SW480 (cell line): ENCODE measurements at regions not wholly inside any gene's neighbourhood (a gene's known extent, or its start where the extent isn't known, plus 50 kb on each side); places are given as distances from the start of the nearest gene placed in this dataset.

Experiments
- DNase-seq: peaks from one replicate; pipeline ENCODE4 v3.0.0-alpha.2; 2016; ENCODE audit warnings: low spot score

DNA sequence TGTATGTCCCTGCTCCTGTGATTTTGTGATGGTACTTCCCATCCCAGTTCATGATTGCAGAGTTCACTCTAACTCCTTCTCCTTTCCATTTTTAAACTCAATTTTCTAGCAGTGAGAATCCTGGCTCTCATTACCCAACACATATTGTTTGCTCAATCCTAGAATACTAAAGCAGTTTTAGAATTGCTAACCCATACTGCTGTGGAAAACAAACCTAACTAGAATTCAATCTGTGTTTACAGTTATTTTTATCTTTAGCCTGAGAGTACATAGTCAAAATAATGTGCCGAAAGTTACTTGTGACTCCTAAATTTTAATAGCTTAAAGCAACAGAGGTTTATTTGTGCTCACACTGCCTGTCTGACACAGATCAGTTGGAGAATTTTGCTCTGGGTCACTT lies 508.0 kb downstream of the AACS start:
- no peak for DNase-seq

DNA sequence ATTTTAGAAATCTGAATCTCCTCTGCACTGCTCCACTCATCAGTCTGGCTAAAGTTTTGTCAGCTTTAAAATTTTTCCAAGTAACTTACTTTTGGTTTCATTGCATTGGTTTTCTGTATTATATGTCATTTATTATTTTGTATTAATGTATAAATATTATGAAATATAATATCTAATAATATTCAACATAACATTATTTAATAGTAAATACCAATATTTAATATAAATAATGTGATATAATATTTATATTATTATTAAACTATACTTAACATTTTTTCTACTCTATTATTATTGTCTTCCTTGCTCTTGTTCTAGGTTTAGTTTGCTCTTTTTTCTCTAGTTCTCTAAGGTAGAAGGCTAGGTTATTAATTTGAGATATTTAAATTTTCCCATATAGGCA lies 512.1 kb downstream of the AACS start:
- DNase-seq: no peak

DNA sequence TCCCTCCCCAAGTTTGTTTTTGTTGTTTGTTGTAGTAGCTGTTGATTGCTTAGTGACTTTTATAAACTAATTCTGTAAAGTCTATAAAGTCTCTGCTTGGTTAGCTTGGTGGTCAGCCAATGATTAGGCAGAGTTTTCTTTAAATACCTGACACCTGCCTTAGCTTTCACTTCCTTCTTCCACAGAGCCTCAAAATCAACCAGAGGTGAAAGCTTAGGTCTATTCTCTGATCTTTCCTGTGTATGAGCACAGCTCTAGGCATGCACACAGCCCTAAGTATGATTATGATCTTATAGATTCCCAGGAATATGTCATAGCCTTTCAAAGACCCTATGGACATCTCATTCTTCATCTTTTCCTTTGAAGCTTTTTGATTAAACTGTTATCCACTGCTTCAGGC lies 514.7 kb downstream of the AACS start:
- no peak for DNase-seq

DNA sequence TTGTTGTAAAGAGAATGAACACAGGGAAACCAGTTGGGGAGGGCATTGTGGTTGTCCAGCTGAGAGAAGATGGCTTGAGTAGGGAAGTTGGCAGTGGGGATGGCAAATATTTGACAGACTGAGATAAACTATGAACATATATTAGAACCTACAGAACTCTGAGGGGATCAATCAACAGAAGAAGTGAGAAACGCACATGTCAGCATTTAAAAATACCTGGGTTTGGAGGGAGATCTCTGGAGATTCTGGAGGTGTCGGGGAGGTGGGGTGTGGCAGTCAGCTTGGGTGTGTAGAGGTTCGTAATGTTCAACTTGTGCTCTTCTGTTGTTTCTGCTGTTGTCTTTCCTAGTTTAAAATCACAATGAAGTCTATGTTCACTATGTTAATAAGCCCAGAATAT lies 517.8 kb downstream of the AACS start:
- DNase-seq: no peak

DNA sequence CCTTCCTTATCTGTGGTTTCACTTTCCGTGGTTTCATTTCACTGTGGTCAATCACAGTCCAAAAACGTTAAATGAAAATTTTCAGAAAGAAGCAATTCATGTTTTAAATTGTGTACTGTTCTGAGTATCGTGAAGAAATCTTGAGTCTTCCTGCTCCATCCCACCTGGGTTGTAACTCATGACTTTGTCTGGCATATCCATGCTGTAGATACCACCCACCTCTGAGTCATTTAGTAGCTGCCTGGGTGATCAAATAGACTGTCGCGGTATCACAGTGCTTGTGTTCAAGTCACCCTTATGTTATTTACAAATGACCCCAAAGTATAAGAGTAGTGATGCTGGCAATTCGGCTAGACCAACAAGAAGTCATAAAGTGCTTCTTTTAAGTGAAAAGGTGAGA lies 521.2 kb downstream of the AACS start:
- no peak for DNase-seq

DNA sequence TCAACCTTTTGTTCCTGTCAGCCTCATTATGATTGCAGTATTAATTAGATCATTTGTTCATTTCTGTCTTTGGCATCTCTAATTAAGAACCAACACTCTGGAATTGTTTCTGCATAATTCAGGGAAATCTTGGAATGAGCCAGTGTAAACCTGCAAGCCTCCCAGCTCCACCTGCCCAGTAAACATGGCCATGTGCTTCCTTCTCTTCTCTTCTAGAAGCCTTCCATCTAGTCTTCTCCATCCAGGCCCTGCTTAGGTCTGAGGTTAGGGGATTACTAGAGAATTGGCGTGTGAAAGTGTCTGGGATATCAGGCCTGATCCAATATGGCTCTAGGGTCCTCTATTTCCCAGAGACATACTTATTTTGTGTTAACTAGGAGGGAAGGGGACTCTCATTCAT lies 528.0 kb downstream of the AACS start:
- DNase-seq: no peak

DNA sequence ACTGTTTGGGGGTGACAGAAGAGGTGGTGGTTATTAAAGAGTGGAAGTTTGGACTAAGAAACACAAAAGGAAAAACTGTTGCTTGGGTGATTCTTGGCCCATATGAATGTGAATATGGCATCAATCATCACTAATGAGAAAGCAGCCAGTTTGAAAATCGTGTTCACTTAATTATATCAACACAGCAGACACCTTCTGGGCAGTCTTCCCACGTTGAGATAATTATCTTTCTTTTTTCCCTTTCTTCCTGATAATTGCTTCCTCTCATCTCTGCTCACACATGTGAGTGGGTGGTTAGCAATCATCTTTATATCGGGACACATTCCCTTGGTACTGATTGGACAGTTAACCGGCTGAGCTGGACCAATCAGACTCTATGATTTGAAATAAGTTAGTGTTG lies 539.7 kb downstream of the AACS start:
- DNase-seq: no peak

DNA sequence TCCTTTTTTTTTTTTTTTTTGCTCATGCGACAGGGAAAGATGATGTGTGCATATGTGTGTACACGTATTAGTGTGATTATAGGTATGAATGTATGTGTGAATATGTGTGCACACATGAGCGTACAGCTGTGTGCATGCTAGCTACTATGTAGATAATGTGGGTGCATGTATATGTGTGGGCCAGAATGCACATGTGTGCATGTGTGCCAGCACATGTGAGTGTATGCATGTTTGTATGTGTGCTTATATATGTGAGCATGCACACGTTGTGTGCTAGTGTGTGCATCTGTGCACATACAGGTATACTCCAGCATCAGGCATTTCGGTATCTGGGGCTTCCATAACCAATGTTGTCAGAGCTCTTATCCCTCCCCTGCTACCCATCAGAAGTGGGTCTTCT lies 541.1 kb downstream of the AACS start:
- no peak for DNase-seq

DNA sequence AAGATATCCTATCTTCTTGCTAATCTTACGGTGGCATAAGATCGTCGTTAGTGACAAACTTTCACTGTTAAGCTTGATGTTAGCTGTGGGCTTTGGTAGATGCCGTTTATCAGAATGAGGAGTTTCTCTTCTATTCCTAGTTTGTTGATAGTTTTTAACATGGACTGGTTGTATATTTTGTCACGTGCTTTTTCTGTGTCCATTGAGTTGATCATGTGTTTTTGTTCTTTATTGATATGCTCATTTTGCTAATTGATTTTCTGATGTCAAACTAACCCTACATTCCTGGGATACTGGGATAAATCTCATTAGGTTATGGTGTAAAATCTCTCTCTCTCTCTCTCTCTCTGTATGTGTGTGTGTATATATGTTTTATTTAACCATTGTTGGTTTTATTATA lies 545.1 kb downstream of the AACS start:
- DNase-seq: no peak

DNA sequence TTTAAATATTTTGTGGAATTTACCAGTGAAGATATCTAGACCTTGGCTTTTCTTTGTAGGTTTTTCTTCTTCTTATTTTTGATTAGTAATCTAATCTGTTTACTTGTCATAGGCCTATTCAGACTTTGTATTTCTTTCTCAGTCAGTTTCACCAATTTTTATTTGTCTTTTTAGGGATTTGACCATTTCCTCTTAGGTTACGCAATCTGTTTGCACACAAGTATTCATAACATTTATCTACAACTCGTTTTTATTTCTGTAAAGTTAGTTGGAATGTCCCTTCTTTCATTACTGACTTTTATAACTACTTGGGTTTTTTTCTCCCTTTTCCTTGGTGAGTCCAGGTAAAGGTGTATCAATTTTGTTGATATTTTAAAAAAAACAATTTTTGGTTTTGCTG lies 545.7 kb downstream of the AACS start:
- DNase-seq: no peak

DNA sequence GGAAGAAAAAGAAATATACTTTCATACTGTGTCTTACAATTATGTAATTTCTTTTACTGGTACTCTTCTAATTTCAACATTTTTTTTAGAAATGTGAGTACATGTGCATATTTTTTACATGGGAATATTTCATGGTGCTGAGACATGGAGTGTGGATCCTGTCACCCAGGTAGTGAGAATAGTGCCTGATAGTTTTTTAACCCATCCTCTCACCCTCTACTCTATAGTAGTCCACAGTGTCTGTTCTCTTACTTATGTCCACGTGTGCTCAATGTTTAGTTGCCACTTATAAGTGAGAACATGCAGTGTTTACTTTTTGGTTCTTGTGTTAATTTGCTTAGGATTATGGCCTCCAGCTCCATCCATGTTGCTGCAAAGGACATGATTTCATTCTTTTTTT lies 548.8 kb downstream of the AACS start:
- no peak for DNase-seq

DNA sequence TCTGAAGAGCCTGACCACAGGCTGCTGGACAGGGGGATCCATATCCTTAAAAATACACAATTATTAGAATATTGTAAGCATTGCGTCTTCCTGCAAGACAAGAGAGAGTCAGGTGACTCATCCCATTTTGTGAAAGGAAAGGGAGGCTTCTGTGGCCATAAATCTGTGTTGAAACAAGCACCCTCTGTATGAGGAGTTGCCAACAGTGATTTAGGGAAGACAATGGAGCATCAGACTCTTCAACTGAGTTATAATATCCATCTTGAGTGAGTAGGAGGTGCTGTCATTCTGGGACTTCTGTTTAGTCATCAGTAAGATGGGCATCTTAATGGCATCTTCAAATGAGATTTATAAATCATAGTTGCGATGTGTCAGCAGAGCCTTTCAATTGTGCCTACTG lies 554.5 kb downstream of the AACS start:
- no peak for DNase-seq

DNA sequence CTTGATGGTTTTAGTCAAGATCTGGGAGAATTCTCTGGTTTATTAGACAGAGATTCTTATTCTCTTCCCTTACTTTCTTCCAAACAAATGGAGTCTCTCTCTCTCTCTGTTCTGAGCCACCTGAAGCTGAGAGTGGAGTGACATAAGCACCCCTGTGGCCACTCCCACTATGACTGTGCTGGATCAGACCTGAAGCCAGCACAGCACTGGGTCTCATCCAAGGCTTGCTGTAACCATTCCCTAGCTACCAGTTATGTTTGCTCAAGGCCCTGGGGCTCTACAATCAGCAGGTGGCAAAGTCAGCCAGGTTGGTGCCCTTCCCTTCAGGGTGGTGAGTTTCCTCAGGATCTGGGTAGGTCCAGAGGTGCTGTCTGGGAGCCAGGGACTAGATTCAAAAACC lies 568.5 kb downstream of the AACS start:
- no peak for DNase-seq

DNA sequence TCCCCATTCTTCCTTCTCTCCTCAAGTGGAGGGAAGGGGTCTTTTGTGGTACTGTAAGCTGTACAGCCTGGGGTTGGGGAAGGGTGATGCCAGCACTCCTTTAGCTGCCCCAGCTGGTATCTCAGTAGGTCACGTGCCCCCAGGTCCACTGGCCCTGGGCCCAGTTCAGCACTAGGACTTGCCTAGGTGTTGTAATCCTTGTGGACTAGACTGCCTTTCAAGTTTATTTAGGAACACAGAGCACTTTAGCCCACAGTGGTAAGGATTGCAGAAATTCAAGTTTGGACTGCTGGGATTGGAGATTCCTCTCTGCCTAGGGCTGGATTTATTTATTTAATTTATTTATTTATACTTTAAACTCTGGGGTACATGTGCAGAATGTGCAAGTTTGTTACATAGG lies 569.6 kb downstream of the AACS start:
- no peak for DNase-seq

DNA sequence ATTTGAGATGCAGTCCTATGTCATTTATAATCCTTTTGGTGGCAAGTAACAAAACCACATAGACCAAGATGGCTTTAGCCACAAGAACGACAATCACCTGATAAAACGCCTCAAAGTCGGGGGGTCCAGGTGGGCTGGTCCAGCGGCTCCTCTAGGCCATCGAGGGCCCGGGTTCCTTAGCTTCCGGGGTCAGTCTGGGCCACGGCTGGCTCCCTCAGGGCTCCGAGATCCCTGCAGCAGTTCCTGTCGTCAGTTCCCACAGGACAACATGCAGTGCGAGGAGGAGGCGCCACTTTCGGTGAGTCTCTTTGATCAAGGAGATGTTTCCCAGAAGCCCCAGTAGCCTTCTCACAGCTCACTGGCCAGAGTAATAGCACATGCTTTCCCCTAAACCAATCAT lies 574.6 kb downstream of the AACS start:
- DNase-seq: no peak

DNA sequence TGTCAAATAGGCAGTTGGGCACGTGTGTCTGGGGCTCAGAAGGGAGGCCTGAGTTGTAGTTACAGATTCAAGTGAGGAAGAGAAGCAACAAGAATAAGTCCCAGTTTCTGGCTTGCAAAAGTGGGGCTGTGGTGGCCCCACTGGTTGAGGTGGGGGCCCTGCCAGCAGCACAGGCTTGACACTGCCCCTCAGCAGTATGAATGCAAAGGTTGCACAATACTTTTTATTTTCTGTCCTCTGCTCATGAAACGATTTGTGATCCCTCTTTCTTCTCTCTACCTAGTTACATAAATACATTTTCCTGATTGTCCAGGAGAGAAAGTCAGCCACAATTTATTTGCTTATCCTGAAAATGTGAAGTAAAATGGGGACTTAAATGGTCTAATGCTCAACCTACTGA lies 577.8 kb downstream of the AACS start:
- DNase-seq: no peak

DNA sequence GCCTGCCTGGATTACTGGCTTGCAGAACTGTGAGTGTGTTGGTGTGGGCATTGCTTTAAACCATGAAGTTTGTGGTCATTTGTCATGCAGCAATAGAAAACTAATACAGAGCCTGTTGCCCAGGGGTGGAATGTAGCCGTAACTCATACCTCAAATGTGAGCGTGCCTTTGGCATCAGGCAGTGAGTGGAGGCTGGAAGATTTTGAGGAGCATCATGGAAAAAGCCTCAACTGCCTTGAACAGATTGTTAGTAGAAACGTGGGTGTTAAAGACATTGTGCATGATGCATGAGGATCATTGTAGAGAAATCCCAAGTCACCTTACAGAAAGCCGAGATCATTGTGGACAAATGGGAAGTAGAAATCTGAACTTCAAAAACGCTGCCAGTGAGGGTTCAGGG lies 580.5 kb downstream of the AACS start:
- DNase-seq: no peak

DNA sequence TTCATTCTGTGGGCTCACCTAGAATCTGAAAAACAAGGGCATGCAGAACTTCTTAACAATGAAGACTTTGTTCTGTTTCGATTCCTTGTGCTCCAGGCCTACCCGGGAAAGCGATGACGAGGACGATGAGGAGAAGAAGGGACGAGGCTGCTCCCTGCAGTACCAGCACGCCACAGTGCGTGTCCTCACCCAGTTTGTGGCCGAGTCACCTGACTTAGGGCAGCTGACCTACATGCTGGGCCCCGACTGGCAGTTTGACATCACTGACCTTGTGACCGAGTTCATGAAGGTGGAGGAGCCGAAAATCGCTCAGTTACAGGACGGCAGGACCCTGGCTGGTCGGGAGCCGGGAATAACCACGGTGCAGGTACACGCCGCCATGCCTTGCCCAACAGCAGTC lies 585.4 kb downstream of the AACS start:
- peak; percentile 2 for DNase-seq

DNA sequence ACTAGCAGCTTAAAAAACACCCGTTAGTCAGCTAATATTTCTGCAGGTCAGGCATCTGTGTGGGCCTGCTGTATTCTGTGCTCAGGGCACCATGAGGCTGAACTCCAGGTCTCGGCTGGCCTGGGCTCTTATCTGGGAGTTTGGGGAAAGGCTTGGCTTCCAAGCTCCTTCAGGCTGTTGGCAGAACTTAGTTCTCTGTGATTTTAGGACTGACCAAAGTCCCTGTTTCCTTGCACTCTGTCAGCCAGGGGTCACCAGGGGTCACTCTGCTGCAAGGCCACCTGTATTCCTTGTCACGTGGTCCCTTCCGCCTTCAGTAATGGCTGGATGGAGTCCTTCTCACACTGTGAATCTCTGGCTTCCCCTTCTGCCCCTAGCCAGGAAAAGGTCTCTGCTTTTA lies 586.4 kb downstream of the AACS start:
- no peak for DNase-seq

DNA sequence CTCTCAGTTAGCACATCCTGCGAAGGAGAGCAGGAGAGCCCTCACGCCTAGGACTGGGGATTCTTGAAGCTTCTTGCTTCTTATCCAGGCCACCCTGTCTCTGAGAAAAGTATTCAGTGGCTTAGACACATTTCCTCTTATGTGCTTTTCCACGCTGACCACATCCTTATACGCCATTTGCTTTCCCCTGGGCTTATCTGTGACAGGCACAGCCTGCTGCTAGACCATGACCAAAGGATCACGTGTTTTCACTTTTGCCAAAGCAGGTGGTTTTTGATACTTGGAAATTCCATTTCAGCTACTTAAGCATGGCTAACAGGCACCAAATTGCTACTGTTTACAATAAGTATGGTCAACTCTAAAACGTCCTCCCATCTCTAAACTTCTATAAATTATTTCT lies 587.4 kb downstream of the AACS start:
- DNase-seq: no peak

DNA sequence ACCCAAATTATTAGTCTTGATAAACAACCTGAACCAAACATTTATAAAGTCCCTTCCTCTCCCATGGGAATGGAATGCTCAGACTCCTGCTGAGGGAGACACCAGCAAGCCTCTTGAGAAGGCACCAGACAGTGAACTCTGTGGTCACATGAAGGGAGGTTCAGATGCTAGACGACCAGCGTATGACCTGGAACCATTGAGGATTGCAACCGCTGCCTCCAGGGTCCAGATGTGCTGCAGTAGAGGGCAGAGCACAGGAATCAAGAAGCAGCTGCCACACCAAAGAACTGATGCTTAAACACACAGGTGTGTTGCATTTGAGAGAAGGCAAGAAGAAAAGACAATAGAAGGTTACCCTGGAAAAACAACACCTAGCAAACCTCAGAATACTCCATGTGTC lies 592.4 kb downstream of the AACS start:
- no peak for DNase-seq

DNA sequence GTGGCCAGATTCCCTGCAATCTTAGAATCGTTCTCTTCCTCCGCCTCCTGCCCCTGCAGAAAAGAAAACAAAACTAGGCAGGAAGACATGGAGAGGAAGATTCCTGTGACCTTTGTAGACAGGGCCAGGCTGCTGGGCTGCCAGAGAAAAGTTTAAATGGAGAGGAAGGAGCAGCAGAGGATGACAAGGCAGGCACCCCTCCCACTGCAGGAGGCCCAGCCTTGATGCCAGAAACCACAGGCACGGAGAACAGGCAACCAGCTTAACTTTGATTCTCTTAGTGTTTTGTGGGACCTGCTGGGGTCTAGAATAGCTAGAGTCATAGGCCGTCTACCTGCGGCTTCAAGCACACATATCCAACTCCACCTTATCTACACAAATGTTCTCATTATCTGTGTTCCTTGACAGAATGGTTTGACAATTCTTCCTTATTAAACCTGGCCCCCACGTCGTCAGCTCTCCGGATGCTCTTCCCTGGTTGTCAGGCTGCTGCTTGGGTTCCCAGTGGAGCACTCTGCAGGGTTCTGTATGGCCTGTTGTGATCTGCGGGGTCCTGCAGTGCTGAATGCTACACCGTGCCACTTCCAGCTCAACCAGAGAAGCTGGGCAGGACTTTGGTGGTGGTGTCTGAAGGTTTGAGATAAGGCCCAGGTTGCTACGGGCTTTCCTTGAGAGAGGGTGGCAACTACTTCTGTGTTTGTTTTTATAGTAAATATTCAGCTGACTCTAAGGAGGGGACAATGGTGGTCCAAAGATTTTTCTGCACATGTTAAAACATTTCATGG lies 609.5 kb downstream of the AACS start:
- DNase-seq: no peak

DNA sequence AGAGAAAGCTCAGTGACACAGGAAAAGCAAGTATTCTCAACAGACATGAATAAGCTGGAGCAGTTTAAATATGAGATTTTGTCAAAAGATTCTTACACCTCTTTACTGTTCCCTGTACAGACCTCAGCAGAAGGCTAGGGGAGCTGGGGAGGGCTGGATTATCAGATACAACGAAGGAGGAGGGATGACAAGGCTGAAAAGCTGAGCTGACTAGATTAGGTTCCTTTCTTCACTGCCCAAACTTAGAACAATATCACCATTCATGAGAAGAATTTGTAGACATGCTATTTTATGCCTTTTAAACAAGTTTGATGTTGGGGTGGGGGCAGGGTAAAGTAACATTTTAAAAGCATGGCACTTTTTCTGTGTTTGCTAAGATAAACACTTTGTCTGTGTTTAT lies 611.1 kb downstream of the AACS start:
- no peak for DNase-seq

DNA sequence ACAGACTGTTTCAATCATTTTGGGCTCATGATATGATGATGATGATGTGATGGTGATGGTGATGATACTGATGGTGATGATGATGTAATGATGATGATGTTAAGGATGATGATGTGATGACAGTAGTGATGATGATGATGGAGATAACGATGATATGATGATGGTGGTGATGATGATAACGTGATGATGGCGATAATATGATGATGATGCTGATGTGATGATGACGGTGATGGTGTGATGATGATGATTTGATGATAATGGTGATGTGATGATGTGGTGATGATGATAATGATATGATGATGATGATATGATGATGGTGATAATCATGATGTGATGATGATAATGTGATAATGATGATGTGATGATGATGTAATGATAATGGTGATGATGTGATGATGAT lies 612.6 kb downstream of the AACS start:
- DNase-seq: no peak

DNA sequence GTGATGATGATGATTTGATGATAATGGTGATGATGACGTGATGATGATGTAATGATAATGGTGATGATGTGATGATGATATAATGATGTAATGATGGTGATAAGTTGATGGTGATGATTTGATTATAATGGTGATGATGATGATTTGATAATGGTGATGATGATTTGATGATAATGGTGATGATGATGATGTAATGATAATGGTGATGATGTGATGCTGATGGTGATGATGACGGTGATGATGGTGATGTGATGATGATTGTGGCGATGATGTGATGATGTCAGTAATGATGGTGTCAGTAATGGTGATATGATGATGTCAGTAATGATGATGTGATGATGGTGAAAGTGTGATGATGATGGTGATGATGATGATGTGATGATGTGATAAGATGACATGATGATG lies 613.4 kb downstream of the AACS start:
- no peak for DNase-seq
